OCI-LY3 (cell line): ENCODE measurements at regions not wholly inside any gene's neighbourhood (a gene's known extent, or its start where the extent isn't known, plus 50 kb on each side); places are given as distances from the start of the nearest gene placed in this dataset.

Experiments used
- EZH2phosphoT487 ChIP-seq: fragments of 200-600 bp; shearing (Covaris generic); IDR thresholded peaks from 2 replicates; pipeline ENCODE4 v1.6.1; 2018; ENCODE audit warnings: antibody characterized with exemption, mixed run types, low read depth
- TF ChIP-seq, protein P1 (sequence below): fragments of 200-600, 300-600 bp; sonication (generic); IDR thresholded peaks from 2 replicates; pipeline ENCODE4 v1.5.1; 2014; ENCODE audit warnings: antibody characterized with exemption, low read length, low read depth

DNA sequence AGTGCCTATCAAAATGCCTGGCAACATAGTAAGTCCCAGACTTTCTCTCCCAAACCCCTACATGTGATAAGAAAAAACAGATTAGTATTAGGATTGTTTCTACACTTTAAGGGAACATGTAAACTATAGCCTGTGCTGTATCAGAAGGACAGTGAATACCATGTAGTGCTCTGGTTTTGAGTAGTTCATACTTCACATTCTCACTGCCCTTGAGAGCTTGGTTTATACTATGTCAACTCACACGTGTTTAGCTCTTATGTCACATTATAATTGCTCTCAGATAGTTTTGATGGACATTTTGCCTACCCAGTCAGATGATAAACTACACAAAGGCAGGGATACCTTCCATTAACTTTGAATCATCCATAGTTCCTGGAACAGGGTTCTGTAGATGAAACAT is 58.0 kb upstream of the PGRMC2 start:
- TF ChIP-seq, protein P1, sequence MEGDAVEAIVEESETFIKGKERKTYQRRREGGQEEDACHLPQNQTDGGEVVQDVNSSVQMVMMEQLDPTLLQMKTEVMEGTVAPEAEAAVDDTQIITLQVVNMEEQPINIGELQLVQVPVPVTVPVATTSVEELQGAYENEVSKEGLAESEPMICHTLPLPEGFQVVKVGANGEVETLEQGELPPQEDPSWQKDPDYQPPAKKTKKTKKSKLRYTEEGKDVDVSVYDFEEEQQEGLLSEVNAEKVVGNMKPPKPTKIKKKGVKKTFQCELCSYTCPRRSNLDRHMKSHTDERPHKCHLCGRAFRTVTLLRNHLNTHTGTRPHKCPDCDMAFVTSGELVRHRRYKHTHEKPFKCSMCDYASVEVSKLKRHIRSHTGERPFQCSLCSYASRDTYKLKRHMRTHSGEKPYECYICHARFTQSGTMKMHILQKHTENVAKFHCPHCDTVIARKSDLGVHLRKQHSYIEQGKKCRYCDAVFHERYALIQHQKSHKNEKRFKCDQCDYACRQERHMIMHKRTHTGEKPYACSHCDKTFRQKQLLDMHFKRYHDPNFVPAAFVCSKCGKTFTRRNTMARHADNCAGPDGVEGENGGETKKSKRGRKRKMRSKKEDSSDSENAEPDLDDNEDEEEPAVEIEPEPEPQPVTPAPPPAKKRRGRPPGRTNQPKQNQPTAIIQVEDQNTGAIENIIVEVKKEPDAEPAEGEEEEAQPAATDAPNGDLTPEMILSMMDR, result no peak
- no peak for TF ChIP-seq EZH2phosphoT487
